Sigmoid colon (tissue), 4 donors: ENCODE measurements at regions not wholly inside any gene's neighbourhood (a gene's known extent, or its start where the extent isn't known, plus 50 kb on each side); places are given as distances from the start of the nearest gene placed in this dataset.
A peak's percentile ranks its signal among the peaks of the same experiment; 100 is the strongest.

Source experiments
- EP300 ChIP-seq, 4 donors: sonication (generic); formaldehyde crosslinking; IDR thresholded peaks; one replicate each; pipeline ENCODE4 v1.6.1; 2017; ENCODE audit warnings: antibody characterized with exemption in 4 of 4
- POLR2A ChIP-seq, 2 donors: fragments of 450-650 bp; IDR thresholded peaks; one replicate each; pipeline ENCODE4 v1.6.1; 2016; ENCODE audit warnings: antibody characterized with exemption in 2 of 2, mild to moderate bottlenecking in 2 of 2, moderate library complexity in 2 of 2
- POLR2AphosphoS5 ChIP-seq, 4 donors: sonication (generic); formaldehyde crosslinking; IDR thresholded peaks; one replicate each; pipeline ENCODE4 v1.6.1; 2017; ENCODE audit warnings: antibody characterized with exemption in 4 of 4
- TF ChIP-seq, protein P1 (sequence below), 4 experiments: fragments of 450-650 bp in 3 of 4; fragments of 200-600 bp in 1 of 4; IDR thresholded peaks; one replicate each; pipeline ENCODE4 v1.5.1; 2016 to 2019; ENCODE audit warnings: antibody characterized with exemption in 4 of 4, mild to moderate bottlenecking in 3 of 4, moderate library complexity in 2 of 4

DNA sequence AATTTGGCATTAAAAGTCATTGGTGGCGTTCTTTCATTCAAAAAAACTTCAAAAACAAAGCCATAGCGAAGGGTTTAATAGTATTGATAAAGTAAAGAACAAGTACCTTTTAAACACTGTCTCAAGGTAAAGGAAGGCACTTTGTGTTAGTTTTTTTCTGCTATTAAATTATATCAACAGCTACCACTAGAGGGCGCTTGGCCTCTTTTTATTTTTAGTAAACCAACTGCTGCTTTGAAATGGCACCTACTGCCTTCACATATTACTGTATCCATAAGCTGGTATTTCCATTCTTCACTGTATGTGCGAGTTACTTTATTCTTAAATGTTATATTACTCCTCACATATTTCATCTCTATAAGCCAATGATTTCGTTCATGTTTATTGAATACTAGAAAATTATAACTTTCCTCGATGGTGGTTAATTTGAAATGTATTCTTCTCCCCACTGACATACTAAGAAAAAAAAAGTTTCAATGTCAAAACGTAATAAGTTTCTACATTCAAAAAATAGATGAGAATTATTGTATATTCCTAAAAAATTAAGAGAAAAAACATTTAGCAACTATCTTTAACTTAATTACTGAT is 125.7 kb upstream of the CXADR start:
- TF ChIP-seq POLR2A (IDR thresholded peaks at IDR 0.05), result no peak
- TF ChIP-seq, protein P1, sequence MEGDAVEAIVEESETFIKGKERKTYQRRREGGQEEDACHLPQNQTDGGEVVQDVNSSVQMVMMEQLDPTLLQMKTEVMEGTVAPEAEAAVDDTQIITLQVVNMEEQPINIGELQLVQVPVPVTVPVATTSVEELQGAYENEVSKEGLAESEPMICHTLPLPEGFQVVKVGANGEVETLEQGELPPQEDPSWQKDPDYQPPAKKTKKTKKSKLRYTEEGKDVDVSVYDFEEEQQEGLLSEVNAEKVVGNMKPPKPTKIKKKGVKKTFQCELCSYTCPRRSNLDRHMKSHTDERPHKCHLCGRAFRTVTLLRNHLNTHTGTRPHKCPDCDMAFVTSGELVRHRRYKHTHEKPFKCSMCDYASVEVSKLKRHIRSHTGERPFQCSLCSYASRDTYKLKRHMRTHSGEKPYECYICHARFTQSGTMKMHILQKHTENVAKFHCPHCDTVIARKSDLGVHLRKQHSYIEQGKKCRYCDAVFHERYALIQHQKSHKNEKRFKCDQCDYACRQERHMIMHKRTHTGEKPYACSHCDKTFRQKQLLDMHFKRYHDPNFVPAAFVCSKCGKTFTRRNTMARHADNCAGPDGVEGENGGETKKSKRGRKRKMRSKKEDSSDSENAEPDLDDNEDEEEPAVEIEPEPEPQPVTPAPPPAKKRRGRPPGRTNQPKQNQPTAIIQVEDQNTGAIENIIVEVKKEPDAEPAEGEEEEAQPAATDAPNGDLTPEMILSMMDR (IDR thresholded peaks at IDR 0.05), result peak; percentile 12 to 73 (median 65)
- no peak for TF ChIP-seq EP300 (IDR thresholded peaks at IDR 0.05)
- no peak for TF ChIP-seq POLR2AphosphoS5 (IDR thresholded peaks at IDR 0.05)
